SJSA1 (cell line): ENCODE measurements at regions not wholly inside any gene's neighbourhood (a gene's known extent, or its start where the extent isn't known, plus 50 kb on each side); places are given as distances from the start of the nearest gene placed in this dataset.
A peak's percentile ranks its signal among the peaks of the same experiment; 100 is the strongest.

ENCODE experiments used
- DNase-seq, 2 experiments: peaks; one replicate each; pipeline ENCODE4 v3.0.0-alpha.2; 2015 to 2020; ENCODE audit warnings: low spot score in 2 of 2, low read depth in 1 of 2
- H3K27ac ChIP-seq: fragments of 250-450 bp; sonication (Bioruptor Pico); 2 replicates; pipeline ENCODE4 v1.5.1; 2020; ENCODE audit warnings: mild to moderate bottlenecking, moderate library complexity
- H3K27me3 ChIP-seq: fragments of 250-450 bp; sonication (Bioruptor Pico); replicated peaks from 2 replicates; pipeline ENCODE4 v1.5.1; 2020; ENCODE audit warnings: mild to moderate bottlenecking, moderate library complexity
- H3K36me3 ChIP-seq: fragments of 250-450 bp; sonication (Bioruptor Pico); 2 replicates; pipeline ENCODE4 v1.5.1; 2020; ENCODE audit warnings: mild to moderate bottlenecking
- H3K4me1 ChIP-seq: fragments of 250-450 bp; sonication (Bioruptor Pico); replicated peaks from 2 replicates; pipeline ENCODE4 v1.6.1; 2021; ENCODE audit warnings: mild to moderate bottlenecking
- H3K4me3 ChIP-seq: fragments of 250-450 bp; sonication (Bioruptor Pico); 2 replicates; pipeline ENCODE4 v1.5.1; 2020; ENCODE audit warnings: mild to moderate bottlenecking
- H3K9me3 ChIP-seq: fragments of 250-450 bp; sonication (Bioruptor Pico); replicated peaks from 2 replicates; pipeline ENCODE4 v1.5.1; 2020; ENCODE audit warnings: mild to moderate bottlenecking

- no peak overlapping the region for H3K4me3 ChIP-seq
- no peaks in the 10 kb centered on the region for H3K36me3 ChIP-seq
- no peak overlapping the region for H3K27ac ChIP-seq
- no peaks in the 10 kb centered on the region for H3K4me1 ChIP-seq
- H3K27me3 ChIP-seq: no peaks in the 10 kb centered on the region
- no peak for DNase-seq
- no peaks in the 10 kb centered on the region for H3K9me3 ChIP-seq
These were observed 76.2 kb upstream of the ARHGAP32 start for GRCh38 chr11:129268371-129268770.

DNA sequence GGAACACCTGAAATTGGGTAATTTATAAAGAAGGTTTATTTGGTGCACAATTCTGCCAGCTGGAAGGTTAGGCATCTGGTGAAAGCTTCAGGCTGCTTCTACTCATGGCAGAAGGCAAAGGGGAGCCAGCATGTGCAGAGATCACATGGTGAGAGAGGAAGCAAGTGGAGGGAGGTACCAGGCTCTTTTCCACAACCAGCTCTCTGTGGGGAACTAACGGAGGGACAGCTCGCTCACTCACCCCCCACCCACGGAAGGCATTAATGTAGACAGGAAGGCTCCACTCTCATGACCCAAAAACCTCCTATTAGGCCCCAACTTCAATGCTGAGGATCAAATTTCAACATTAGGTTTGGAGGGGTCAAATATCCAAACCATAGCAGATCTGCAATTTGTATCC is 75.6 kb upstream of the ARHGAP32 start:
- DNase-seq: no peak
- no peaks in the 10 kb centered on the region for H3K9me3 ChIP-seq
- H3K27ac ChIP-seq: no peak overlapping the region
- no peaks in the 10 kb centered on the region for H3K4me1 ChIP-seq
- no peaks in the 10 kb centered on the region for H3K36me3 ChIP-seq
- H3K27me3 ChIP-seq: no peaks in the 10 kb centered on the region
- no peak overlapping the region for H3K4me3 ChIP-seq

DNA sequence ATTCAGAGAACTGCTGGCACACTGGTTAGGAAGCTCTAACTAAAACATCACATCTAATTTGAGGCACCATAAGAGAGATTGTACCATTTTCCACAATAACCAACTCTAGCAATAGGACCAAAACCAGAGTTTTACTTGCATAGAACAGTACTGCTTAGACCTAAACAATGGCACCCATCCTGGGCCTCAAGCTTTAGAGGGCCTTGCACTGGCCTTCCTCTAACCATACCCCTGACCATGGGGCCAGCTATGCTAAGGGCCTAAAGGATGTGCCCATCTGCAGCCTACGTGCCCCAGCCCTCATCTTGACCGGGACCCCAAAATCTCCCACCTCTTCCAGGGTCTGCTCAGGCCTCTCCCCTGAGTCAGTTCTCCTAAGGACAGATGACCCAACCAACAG is 74.4 kb upstream of the ARHGAP32 start:
- DNase-seq: no peak
- Histone ChIP-seq H3K27ac (no peak overlapping the region), H3K4me1 (no peaks in the 10 kb centered on the region), H3K36me3 (no peaks in the 10 kb centered on the region), H3K9me3 (no peaks in the 10 kb centered on the region), H3K27me3 (no peaks in the 10 kb centered on the region), H3K4me3 (no peak overlapping the region)

GRCh38 chr11:129265125-129265788 is 73.1 kb upstream of the ARHGAP32 start:
- Histone ChIP-seq H3K4me1 (no peaks in the 10 kb centered on the region), H3K27ac (no peak overlapping the region), H3K9me3 (no peaks in the 10 kb centered on the region), H3K27me3 (no peaks in the 10 kb centered on the region), H3K36me3 (no peaks in the 10 kb centered on the region), H3K4me3 (no peak overlapping the region)
- DNase-seq: no peak

DNA sequence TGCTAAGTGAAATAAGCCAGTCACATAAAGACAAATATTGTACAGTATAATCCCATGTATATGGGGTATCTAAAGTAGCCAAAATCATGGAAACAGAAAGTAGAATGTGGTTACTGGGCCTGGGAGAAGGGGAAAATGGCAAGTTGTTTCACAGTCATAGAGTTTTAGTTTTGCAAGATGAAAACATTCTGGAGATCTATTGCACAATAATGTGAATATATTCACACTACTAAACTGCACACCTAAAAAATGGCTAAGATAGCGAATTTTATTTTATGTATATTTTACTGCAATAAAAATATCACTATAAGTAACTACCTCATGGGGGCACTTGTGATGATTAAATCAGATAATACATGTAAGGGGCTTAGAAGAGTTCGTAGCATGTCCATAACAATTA is 72.0 kb upstream of the ARHGAP32 start:
- DNase-seq: no peak
- H3K4me1 ChIP-seq: no peaks in the 10 kb centered on the region
- H3K9me3 ChIP-seq: no peaks in the 10 kb centered on the region
- no peaks in the 10 kb centered on the region for H3K36me3 ChIP-seq
- no peak overlapping the region for H3K4me3 ChIP-seq
- no peak overlapping the region for H3K27ac ChIP-seq
- no peaks in the 10 kb centered on the region for H3K27me3 ChIP-seq

DNA sequence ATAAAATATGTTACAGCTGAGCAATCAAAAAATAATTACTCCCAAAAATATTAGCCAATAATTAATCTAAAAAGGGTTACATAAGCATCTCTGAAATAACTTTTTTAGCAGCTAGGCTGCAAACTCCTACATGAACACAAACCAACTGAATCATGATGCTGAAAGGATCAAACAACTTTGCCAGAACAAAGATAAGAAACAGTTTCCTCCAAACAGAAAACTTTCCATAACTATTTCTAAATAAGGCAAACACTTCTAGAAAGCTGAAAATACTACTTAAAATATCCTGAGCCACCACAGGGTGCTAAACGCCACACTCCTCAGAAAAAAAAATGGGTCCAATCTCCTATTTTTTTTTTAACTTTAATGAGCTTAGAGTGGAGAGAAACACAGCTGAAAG is 68.6 kb upstream of the ARHGAP32 start:
- Histone ChIP-seq H3K27me3 (no peaks in the 10 kb centered on the region), H3K36me3 (no peaks in the 10 kb centered on the region), H3K27ac (no peak overlapping the region), H3K9me3 (no peaks in the 10 kb centered on the region), H3K4me3 (no peak overlapping the region), H3K4me1 (no peaks in the 10 kb centered on the region)
- no peak for DNase-seq

- no peaks in the 10 kb centered on the region for H3K9me3 ChIP-seq
- DNase-seq: no peak
- no peaks in the 10 kb centered on the region for H3K4me1 ChIP-seq
- no peaks in the 10 kb centered on the region for H3K27me3 ChIP-seq
- H3K36me3 ChIP-seq: no peaks in the 10 kb centered on the region
- H3K27ac ChIP-seq: no peak overlapping the region
- H3K4me3 ChIP-seq: no peak overlapping the region
These were observed 67.8 kb upstream of the ARHGAP32 start for GRCh38 chr11:129259931-129260348.

- H3K27me3 ChIP-seq: no peaks in the 10 kb centered on the region
- H3K36me3 ChIP-seq: no peaks in the 10 kb centered on the region
- DNase-seq: no peak
These were observed 66.1 kb upstream of the ARHGAP32 start for GRCh38 chr11:129258205-129258604.

GRCh38 chr11:129257512-129257911 is 65.4 kb upstream of the ARHGAP32 start:
- H3K27ac ChIP-seq: no peak overlapping the region
- DNase-seq: no peak
- H3K36me3 ChIP-seq: no peaks in the 10 kb centered on the region
- no peaks in the 10 kb centered on the region for H3K27me3 ChIP-seq
- no peak overlapping the region for H3K4me3 ChIP-seq
- no peaks in the 10 kb centered on the region for H3K4me1 ChIP-seq
- no peaks in the 10 kb centered on the region for H3K9me3 ChIP-seq

More at GRCh38 chr11:129258205-129258604, 66.1 kb upstream of the ARHGAP32 start:
- H3K27ac ChIP-seq: no peak overlapping the region
- no peaks in the 10 kb centered on the region for H3K4me1 ChIP-seq
- H3K4me3 ChIP-seq: no peak overlapping the region
- H3K9me3 ChIP-seq: no peaks in the 10 kb centered on the region

DNA sequence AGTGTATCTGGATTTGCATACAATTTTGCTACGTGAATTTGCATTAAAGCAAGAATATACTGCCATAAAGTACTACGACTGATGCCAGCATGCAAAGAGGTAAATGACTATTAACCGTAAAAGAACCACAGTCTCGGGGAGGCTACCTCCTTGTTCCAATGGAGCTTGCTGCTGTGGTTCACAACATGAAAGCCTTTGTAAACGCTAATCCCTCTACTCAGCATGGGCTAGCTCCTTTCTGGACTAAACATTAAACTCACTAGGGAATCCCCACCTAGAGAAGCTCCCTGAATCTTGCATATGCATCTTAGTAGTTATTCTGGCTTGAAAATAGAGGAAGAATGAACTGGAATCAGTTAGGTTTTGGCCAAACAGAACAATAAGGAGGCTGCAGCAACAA is 60.5 kb upstream of the ARHGAP32 start:
- no peaks in the 10 kb centered on the region for H3K27me3 ChIP-seq
- no peaks in the 10 kb centered on the region for H3K9me3 ChIP-seq
- H3K36me3 ChIP-seq: no peaks in the 10 kb centered on the region
- no peak overlapping the region for H3K4me3 ChIP-seq
- no peak overlapping the region for H3K27ac ChIP-seq
- peaks cover 15% of the 10 kb centered on the region for H3K4me1 ChIP-seq
- DNase-seq: no peak

GRCh38 chr11:129251067-129251466 is 58.9 kb upstream of the ARHGAP32 start:
- H3K27me3 ChIP-seq: no peaks in the 10 kb centered on the region
- no peak overlapping the region for H3K4me3 ChIP-seq
- no peaks in the 10 kb centered on the region for H3K9me3 ChIP-seq
- no peaks in the 10 kb centered on the region for H3K36me3 ChIP-seq
- peaks cover 15% of the 10 kb centered on the region for H3K4me1 ChIP-seq
- DNase-seq: no peak
- no peak overlapping the region for H3K27ac ChIP-seq

DNA sequence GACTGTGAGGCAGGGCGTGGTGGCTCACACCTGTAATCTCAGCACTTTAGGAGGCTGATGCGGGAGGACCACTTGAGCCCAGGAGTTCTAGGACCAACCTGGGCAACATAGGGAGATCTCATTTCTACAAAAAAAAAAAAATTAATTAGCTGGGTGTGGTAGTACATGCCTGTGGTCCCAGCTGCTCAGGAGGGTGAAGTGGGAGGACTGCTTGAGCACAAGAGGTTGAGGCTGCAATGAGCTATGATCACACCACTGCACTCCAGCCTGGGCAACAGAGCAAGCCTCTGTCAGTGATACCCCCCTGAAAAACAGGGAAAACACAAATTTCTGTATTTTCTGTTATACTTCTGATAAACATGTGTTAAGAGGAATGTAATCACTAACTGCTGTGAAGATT is 57.8 kb upstream of the ARHGAP32 start:
- Histone ChIP-seq H3K9me3 (no peaks in the 10 kb centered on the region), H3K36me3 (no peaks in the 10 kb centered on the region), H3K4me1 (peaks cover 15% of the 10 kb centered on the region), H3K4me3 (no peak overlapping the region), H3K27ac (no peak overlapping the region), H3K27me3 (no peaks in the 10 kb centered on the region)
- no peak for DNase-seq

GRCh38 chr11:129249351-129249750 is 57.2 kb upstream of the ARHGAP32 start:
- no peaks in the 10 kb centered on the region for H3K36me3 ChIP-seq
- no peaks in the 10 kb centered on the region for H3K27me3 ChIP-seq
- H3K4me1 ChIP-seq: peaks cover 15% of the 10 kb centered on the region
- no peak overlapping the region for H3K4me3 ChIP-seq
- H3K27ac ChIP-seq: no peak overlapping the region
- no peaks in the 10 kb centered on the region for H3K9me3 ChIP-seq
- peak in 1 of 2 experiments; percentile 14 for DNase-seq

DNA sequence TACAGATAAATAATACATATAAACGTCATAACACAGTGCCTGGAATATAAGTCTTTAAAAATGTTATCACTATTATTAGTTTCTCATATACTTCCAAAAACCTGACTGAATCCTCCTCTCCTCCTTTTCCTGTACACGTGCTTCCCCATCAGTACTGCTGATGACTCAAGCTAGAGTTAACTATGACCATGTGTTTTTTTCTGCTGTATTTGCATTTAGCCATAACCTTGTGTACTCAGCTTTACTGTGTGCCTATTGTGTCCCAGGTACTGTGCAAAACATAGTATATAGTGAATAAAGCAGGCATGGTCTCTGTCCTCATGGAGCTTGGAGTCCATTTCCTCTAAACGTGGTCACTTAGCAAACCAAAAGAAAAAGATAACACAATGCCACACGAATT is 56.5 kb upstream of the ARHGAP32 start:
- Histone ChIP-seq H3K4me3 (no peak overlapping the region), H3K36me3 (no peaks in the 10 kb centered on the region), H3K27ac (0 out of 2 replicates have a peak overlapping the region, but pooled peaks have one; percentile 26), H3K27me3 (no peaks in the 10 kb centered on the region), H3K9me3 (no peaks in the 10 kb centered on the region), H3K4me1 (peaks cover 15% of the 10 kb centered on the region)
- peak in 1 of 2 experiments; percentile 4 for DNase-seq

DNA sequence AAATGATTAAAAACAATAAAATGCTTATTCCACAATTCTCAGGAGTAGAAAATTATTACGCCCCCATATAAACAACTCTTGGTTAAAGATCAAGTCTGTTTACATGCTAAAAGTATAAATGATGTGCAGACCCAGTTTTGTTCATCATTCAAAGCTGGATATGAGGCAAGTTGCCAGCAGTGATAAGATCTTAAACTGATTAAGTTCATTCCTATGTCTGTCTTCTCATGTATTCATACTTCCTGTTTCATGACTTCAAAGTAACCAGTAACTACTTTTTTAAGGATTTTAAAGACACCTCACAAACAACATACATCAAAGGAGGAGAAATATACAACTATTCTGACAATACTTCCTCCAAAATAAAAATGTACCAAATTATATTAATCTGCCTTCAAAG is 55.0 kb upstream of the ARHGAP32 start:
- DNase-seq: no peak
- H3K27me3 ChIP-seq: no peaks in the 10 kb centered on the region
- H3K27ac ChIP-seq: no peak overlapping the region
- H3K9me3 ChIP-seq: no peaks in the 10 kb centered on the region
- no peaks in the 10 kb centered on the region for H3K36me3 ChIP-seq
- peaks cover 15% of the 10 kb centered on the region for H3K4me1 ChIP-seq
- no peak overlapping the region for H3K4me3 ChIP-seq
